SU-DHL-6 (cell line): ENCODE measurements at regions not wholly inside any gene's neighbourhood (a gene's known extent, or its start where the extent isn't known, plus 50 kb on each side); places are given as distances from the start of the nearest gene placed in this dataset.

Experiments
- CTCF ChIP-seq: fragments of 200-600 bp; sonication (generic); IDR thresholded peaks from one replicate; pipeline ENCODE4 v1.5.1; 2017; ENCODE audit warnings: antibody characterized with exemption, mild to moderate bottlenecking, low read length, moderate library complexity; ENCODE audit not compliant: insufficient read depth, poor library complexity, severe bottlenecking
- EZH2phosphoT487 ChIP-seq: fragments of 200-600 bp; sonication (generic), shearing (Covaris generic); conservative IDR thresholded peaks from 2 replicates; pipeline ENCODE4 v1.6.1; 2018; ENCODE audit warnings: mild to moderate bottlenecking, antibody characterized with exemption, low read length, moderate library complexity, mixed read lengths

GRCh38 chrX:10989386-10989785, 121.7 kb upstream of the HCCS start:
- TF ChIP-seq EZH2phosphoT487, result no peak
- no peak for TF ChIP-seq CTCF
